ENCODE measurements at regions not wholly inside any gene's neighbourhood (a gene's known extent, or its start where the extent isn't known, plus 50 kb on each side); places are given as distances from the start of the nearest gene placed in this dataset.
A peak's percentile ranks its signal among the peaks of the same experiment; 100 is the strongest.

DNA sequence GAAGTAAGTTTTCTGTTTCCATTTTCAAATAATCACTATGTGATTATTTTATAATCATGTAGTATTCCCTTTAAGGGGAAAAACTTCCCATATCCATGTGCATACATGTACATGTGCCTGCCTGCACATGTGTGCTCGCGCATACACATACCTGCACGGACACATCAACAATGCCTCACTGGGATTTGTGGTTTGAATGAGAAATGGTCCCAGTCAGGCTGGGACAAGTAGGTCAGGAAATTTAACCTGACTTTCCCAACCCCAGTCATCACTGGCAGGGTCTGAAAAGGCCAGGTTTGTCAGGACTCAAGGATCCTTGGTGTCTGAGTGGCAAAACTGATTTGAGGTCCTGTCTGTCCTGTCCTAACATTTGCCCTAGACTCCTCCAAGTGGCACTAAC is 109.3 kb upstream of the MRPS22 start:
- ATAC-seq = no peak
- Mint-ChIP-seq H3K36me3 (no peaks in the 10 kb centered on the region), H3K27ac (no peak overlapping the region), H3K27me3 (peaks cover 10 to 16% of the 10 kb centered on the region in 2 donors), H3K4me1 (ENCODE audit: low read depth in 2 of 2) (no peaks in the 10 kb centered on the region), H3K4me3 (no peak overlapping the region), H3K9me3 (no peaks in the 10 kb centered on the region)
- DNase-seq (ENCODE audit: low spot score) = no peak

DNA sequence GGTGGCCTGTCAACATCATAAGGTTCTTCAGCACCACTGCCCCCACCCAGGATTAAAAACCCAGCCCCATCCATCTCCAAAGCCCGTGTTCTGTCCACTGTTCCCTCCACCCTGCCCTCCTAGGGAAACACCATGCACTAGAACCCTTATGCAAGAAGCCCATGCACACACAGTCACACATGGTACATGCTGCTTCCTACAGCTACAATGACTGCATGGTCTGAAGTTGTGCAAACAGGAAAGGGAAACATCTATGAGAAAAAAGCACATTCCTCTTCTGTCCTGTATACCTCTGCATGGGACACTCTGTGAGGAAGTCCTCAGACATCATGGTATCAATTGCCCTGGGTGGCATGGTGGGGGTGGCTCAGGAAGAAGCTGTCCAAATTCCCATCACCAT is 108.6 kb upstream of the MRPS22 start:
- Mint-ChIP-seq H3K36me3 (no peaks in the 10 kb centered on the region), H3K27ac (no peak overlapping the region), H3K27me3 (peaks cover 14 to 23% of the 10 kb centered on the region in 2 donors), H3K9me3 (no peaks in the 10 kb centered on the region), H3K4me3 (no peak overlapping the region), H3K4me1 (ENCODE audit: low read depth in 2 of 2) (no peaks in the 10 kb centered on the region)
- DNase-seq (ENCODE audit: low spot score) (no peak), ATAC-seq (peak in 1 of 2 donors; percentile 55)

DNA sequence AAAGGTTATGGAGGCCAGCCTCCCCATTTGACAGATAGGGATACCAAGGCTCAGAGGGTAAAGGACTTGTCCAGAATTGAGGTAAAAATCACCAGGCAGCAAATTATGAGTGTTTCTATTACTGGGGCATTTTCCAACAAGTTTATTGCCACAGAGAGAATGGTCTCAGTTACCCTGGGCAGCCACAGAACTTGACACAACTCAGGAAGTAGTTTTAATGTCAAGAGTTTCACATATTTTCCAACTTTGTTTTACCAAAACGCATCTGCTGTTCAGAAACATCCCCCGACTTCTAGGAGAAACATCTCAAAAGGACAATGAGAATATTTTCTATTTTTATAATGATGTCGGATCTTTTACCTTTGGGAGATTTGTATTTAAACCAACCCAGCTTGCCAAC is 107.5 kb upstream of the MRPS22 start:
- no peak for DNase-seq (ENCODE audit: low spot score)
- Mint-ChIP-seq H3K9me3 (no peaks in the 10 kb centered on the region), H3K4me3 (no peak overlapping the region), H3K27ac (no peak overlapping the region), H3K4me1 (ENCODE audit: low read depth in 2 of 2) (no peaks in the 10 kb centered on the region), H3K36me3 (no peaks in the 10 kb centered on the region), H3K27me3 (peaks cover 14 to 32% of the 10 kb centered on the region in 2 donors)
- ATAC-seq = no peak

DNA sequence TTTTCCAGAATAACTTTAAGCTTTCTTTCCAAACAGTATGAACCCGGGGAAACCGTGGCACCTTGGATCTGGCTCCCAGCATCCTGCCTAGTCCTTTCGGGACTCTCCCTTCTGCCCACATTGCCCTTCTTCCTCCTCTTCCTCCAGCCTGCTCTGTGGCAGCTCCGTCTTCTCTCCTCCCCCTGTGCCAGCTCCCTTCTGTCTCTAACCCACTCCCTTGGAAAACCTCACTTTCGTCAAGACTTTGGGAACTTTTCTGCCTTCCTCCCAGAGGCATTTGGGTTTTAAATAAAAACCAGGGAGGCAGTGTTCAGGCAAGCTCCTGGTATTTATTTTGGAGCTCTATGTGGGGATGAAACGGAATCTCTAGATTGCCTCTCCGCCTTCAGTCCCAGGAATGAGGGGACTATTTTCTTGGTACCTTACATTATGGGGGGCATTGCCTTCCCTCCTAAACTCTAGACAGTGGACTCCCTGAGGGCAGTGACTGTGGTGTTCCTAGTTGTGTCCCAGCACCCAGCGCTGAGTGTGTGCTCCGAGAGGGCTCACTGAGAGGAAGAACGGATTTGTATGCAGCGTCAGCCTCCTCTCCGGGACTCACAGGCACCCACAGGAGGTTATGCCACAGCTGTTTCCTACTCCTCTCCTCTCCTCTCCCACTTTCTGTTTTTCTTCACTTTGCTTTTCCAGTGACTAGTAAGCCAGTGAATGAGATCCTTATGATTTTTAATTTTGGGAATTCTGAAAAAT is 105.4 kb upstream of the MRPS22 start:
- ATAC-seq (no peak), DNase-seq (ENCODE audit: low spot score) (no peak)
- no peaks in the 10 kb centered on the region for H3K9me3 Mint-ChIP-seq
- no peak overlapping the region for H3K4me3 Mint-ChIP-seq
- no peaks in the 10 kb centered on the region for H3K36me3 Mint-ChIP-seq
- H3K4me1 Mint-ChIP-seq (ENCODE audit: low read depth in 2 of 2) = no peaks in the 10 kb centered on the region
- peaks cover 15 to 49% of the 10 kb centered on the region in 2 donors for H3K27me3 Mint-ChIP-seq
- H3K27ac Mint-ChIP-seq = no peak overlapping the region

DNA sequence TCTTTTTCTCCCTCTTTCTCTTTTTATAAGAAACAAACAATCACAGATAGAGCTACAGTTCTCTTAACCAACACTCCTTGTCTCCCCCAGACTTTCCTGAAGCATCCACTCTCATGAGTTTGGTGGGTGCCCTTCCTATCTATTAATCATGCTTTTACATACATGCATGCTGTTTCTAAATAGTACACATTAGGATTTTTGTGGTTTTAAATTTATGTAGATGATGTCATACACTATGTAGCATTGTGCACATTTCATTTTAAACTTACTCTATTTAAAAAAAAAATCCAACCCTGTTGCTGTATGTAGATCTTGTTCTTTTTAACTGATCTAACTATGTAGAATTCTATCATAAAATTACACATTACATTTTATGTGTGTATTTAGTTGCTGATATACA is 104.3 kb upstream of the MRPS22 start:
- H3K9me3 Mint-ChIP-seq = no peaks in the 10 kb centered on the region
- H3K4me1 Mint-ChIP-seq (ENCODE audit: low read depth in 2 of 2) = no peaks in the 10 kb centered on the region
- no peak overlapping the region for H3K27ac Mint-ChIP-seq
- H3K36me3 Mint-ChIP-seq = no peaks in the 10 kb centered on the region
- peaks cover 21 to 55% of the 10 kb centered on the region in 2 donors for H3K27me3 Mint-ChIP-seq
- no peak for ATAC-seq
- DNase-seq (ENCODE audit: low spot score) = no peak
- no peak overlapping the region for H3K4me3 Mint-ChIP-seq

DNA sequence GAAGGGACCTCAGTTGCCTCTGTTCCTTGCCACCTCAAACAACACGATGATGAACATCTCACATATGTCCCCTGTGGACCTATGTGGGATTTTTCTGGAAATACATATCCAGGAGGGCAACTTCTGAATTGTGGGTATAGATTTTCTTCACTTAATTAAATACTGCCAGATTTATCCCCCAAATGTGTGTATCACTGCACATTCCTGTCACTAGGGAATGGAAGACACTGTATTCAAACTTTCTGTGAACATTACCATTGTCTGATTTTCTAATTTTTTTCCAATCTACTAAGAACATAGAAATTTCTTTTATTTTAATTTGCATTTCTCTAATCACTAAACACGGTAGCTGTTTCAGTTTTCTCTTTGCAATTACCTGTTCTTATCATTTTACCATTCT is 102.0 kb upstream of the MRPS22 start:
- DNase-seq (ENCODE audit: low spot score) = no peak
- no peak overlapping the region for H3K27ac Mint-ChIP-seq
- H3K4me3 Mint-ChIP-seq = no peak overlapping the region
- no peaks in the 10 kb centered on the region for H3K36me3 Mint-ChIP-seq
- peaks cover 24 to 61% of the 10 kb centered on the region in 2 donors for H3K27me3 Mint-ChIP-seq
- H3K9me3 Mint-ChIP-seq = no peaks in the 10 kb centered on the region
- no peak for ATAC-seq
- H3K4me1 Mint-ChIP-seq (ENCODE audit: low read depth in 2 of 2) = no peaks in the 10 kb centered on the region

DNA sequence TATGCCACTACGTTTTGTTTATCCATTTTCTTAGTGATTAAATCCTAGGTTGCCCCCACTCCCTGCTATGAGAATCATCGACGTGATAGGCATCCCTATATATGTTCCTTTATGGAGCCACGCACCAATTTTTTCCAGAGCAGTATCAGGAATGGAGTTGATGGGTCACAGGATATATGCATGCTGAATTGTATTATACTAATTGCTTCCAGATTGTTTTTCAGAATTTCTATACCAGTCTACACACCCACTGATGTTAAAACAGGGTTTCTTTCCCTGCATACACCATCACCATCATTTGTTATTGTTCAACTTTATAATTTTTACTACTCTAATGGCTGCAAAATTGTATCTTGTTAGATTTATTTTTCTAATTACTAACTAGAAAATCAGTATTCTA is 100.1 kb upstream of the MRPS22 start:
- ATAC-seq = no peak
- Mint-ChIP-seq H3K27me3 (peaks cover 24 to 65% of the 10 kb centered on the region in 2 donors), H3K27ac (no peak overlapping the region), H3K9me3 (no peaks in the 10 kb centered on the region), H3K4me3 (no peak overlapping the region), H3K36me3 (no peaks in the 10 kb centered on the region), H3K4me1 (ENCODE audit: low read depth in 2 of 2) (no peaks in the 10 kb centered on the region)
- no peak for DNase-seq (ENCODE audit: low spot score)

DNA sequence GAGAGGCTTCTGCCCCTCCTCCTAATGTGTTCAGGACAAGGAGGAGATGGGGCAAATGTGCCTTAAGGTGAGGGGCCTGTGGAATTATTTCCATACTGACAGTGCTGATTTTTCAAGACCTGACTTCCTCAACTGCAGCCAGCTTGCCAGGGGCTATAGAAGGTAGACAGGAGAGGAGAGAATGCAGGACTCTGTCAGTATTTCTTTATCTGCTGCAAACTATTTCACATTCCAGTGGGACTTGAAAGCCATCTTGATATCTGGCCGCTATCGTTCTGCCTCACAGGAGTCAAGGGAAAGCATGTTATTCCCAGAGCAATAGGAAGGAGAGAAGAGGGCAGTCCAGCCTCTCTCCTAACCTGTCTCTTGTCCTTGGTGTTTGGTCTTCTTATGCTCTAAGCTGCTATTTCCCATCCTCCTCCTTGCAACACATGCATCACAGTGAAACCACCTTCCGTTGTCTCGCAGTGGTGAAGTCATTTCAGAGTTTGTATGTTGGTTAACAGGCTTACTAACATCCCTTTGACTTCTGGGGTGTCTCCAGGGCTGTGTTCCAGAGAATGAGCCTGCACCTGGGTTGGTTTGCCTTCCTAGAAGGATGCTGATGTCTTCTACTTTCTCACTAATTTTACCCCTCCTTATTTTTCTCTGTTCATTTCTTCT is 95.1 kb upstream of the MRPS22 start:
- Mint-ChIP-seq H3K27me3 (peaks cover 26 to 31% of the 10 kb centered on the region in 2 donors), H3K27ac (no peak overlapping the region), H3K4me3 (no peak overlapping the region), H3K4me1 (ENCODE audit: low read depth in 2 of 2) (no peaks in the 10 kb centered on the region), H3K36me3 (no peaks in the 10 kb centered on the region), H3K9me3 (no peaks in the 10 kb centered on the region)
- DNase-seq (ENCODE audit: low spot score) (no peak), ATAC-seq (no peak)

DNA sequence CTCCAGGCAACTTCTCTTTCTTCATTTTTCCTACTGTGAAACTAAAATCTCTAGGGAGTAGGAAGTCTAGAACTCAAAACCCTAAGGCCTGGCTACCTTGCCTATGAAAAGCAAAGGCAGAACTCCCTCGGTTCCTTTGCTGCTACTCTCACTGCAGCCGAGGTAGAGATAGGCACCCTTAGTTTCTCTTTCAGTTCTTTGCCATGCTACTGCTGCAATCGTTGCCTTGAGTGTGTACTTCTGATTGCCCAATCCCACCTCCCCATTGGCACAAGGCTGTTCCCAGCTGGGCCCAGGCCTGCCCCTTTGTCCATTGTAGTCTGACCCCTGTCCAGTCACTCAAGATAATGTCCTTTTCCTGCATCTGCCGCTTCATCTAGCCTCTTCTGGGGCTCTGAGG is 92.3 kb upstream of the MRPS22 start:
- no peak for ATAC-seq
- Mint-ChIP-seq H3K36me3 (no peaks in the 10 kb centered on the region), H3K27ac (no peak overlapping the region), H3K4me3 (no peak overlapping the region), H3K9me3 (no peaks in the 10 kb centered on the region), H3K27me3 (peaks cover 28 to 30% of the 10 kb centered on the region in 2 donors), H3K4me1 (ENCODE audit: low read depth in 2 of 2) (no peaks in the 10 kb centered on the region)
- DNase-seq (ENCODE audit: low spot score) = no peak

DNA sequence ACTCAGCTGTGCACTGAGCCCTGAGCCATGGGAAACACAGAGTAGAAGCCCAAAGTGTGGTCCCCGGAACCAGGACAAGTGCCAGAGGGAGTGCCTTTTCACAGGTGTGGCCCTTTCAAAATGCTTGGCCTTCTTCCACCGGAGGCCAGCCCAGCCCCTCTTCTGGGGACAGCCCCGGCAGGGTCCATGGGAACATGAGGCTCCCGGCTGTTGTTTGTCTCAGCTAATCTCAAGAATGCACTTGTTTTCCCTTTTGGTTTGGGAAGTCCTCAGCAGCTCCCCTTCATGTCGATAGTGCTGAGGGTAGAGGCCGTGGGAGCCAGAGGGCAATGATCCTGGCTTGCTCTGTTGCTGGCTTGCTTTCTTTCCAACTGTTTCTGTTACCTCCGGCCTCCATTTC is 91.1 kb upstream of the MRPS22 start:
- DNase-seq (ENCODE audit: low spot score) = no peak
- Mint-ChIP-seq H3K4me3 (no peak overlapping the region), H3K36me3 (no peaks in the 10 kb centered on the region), H3K27me3 (peaks cover 23 to 25% of the 10 kb centered on the region in 2 donors), H3K9me3 (no peaks in the 10 kb centered on the region), H3K4me1 (ENCODE audit: low read depth in 2 of 2) (no peaks in the 10 kb centered on the region), H3K27ac (no peak overlapping the region)
- ATAC-seq = no peak

DNA sequence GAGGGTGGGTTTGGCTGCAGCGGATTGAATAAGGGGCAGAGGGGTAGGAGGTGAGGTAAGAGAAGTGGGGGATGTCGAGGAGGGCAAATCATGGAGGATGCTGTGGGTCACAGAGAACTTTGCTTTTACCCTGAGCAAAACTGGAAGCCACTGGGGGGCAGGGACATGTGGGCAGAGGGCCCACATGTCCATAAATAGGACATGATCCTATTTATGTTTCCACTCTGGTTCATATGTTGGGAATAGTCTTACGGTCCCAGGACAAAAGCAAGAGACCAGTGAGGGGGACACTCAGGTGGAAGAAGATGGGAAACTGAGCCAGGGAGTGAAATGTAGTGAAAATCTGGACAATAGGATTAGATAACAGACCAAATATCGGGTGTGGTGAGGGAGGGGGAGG is 85.5 kb upstream of the MRPS22 start:
- Mint-ChIP-seq H3K27ac (no peak overlapping the region), H3K4me1 (ENCODE audit: low read depth in 2 of 2) (no peaks in the 10 kb centered on the region), H3K9me3 (no peaks in the 10 kb centered on the region), H3K36me3 (no peaks in the 10 kb centered on the region), H3K4me3 (no peak overlapping the region), H3K27me3 (peaks cover 23 to 29% of the 10 kb centered on the region in 2 donors)
- no peak for ATAC-seq
- no peak for DNase-seq (ENCODE audit: low spot score)

DNA sequence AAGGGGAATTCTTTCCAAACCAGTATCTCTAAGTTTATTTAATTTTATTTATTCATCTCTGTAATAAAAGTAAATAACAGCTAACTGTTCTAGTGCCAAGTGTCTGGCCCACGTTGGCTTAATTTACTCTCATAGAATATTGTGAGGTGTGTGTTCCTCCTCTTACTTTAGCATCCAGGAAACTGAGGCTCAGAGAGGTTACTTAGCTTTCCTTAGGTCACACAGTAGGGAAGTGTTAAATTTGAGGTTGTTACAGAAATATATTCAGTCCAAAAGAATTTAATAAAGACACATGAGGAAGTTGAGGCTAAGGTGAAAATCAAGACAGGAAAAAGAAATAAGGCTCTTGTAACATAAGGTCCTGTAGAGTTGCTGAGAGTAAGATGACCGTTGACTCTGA is 84.4 kb upstream of the MRPS22 start:
- ATAC-seq = no peak
- no peaks in the 10 kb centered on the region for H3K36me3 Mint-ChIP-seq
- no peak overlapping the region for H3K4me3 Mint-ChIP-seq
- H3K27ac Mint-ChIP-seq = no peak overlapping the region
- H3K4me1 Mint-ChIP-seq (ENCODE audit: low read depth in 2 of 2) = no peaks in the 10 kb centered on the region
- peaks cover 18 to 24% of the 10 kb centered on the region in 2 donors for H3K27me3 Mint-ChIP-seq
- no peaks in the 10 kb centered on the region for H3K9me3 Mint-ChIP-seq
- DNase-seq (ENCODE audit: low spot score) = no peak

DNA sequence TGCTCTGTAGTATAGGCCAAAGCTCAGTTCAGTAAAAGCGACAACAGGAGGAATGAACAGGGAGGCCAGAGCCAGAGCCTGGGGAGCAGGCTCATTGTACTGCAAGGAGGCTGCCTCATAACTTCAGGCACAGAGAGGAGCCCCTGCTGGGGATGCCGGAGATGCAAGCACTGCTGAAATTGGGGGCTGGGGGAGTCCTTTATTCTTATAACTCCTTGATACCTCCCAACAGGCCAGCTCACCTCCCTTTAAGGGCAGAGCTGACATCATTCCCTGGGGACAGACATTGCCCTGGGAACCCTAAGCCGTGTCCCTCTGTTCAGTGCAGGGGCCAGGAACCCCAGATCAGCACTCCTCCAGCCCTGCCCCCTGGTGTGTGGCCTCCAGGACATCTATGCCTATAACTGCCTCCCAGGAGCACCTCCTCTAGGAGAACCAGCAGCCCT is 83.8 kb upstream of the MRPS22 start:
- Mint-ChIP-seq H3K4me1 (ENCODE audit: low read depth in 2 of 2) (no peaks in the 10 kb centered on the region), H3K9me3 (no peaks in the 10 kb centered on the region), H3K27me3 (peaks cover 16 to 21% of the 10 kb centered on the region in 2 donors), H3K27ac (no peak overlapping the region), H3K4me3 (no peak overlapping the region), H3K36me3 (no peaks in the 10 kb centered on the region)
- DNase-seq (ENCODE audit: low spot score) (no peak), ATAC-seq (peak in 1 of 2 donors; percentile 34)

DNA sequence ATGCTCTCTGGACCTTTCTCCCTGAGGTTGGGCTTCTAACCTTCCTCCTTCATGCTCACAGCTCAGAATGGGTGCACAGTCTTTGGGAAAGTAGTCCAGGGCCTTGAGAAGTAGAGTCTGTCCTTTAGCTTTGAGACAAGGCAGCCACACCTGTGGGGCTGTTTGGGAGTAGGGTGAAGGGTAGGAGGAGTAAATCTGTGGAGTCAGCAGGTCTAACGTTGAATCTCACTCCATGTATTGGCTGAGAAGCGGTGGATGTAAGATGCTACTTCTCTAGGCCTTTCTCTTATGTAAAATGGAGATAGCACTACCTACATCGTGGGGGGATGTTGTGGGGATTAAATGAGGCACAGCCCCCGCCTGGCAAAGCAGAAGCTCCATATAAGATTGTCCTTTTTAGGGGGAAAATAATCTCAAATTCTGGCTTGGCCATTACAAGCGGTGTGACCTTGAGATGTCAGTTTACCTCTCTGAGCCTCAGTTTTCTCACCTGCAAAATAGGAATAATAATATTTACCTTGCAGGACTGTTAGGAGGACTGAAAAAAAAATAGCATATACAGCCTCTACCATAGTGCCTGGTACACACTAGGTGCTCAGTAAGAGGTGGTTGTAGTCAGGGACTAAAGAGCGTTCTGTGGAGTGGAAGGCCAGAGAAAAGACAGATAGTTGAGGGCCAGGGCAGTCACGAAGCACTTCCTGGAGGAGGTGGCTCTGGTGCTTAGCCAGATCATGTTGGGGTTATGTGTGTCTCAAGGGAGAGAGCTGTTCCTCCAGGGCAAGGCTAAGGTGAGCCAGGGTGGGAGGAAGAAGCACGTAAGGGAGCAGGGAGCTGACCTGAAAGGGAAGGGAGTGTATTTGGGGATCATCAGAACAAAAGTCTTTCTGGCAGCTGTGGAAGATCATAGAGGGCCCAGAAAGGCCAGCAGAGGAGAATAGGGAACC is 82.8 kb upstream of the MRPS22 start:
- ATAC-seq (no peak), DNase-seq (ENCODE audit: low spot score) (no peak)
- Mint-ChIP-seq H3K4me3 (no peak overlapping the region), H3K4me1 (ENCODE audit: low read depth in 2 of 2) (no peaks in the 10 kb centered on the region), H3K9me3 (no peaks in the 10 kb centered on the region), H3K36me3 (no peaks in the 10 kb centered on the region), H3K27me3 (peaks cover 16 to 21% of the 10 kb centered on the region in 2 donors), H3K27ac (no peak overlapping the region)
